Neural crest cell (in vitro differentiated cells): ENCODE measurements at regions not wholly inside any gene's neighbourhood (a gene's known extent, or its start where the extent isn't known, plus 50 kb on each side); places are given as distances from the start of the nearest gene placed in this dataset.

ENCODE experiments used
- DNase-seq: peaks from one replicate; pipeline ENCODE4 v3.0.0; 2021; ENCODE audit warnings: low read depth, mixed read lengths, low spot score
- H3K27ac Mint-ChIP-seq: one replicate; pipeline ENCODE4 v1.8.0; 2021; ENCODE audit warnings: mild to moderate bottlenecking, mixed read lengths; ENCODE audit not compliant: unreplicated experiment
- H3K27me3 Mint-ChIP-seq: 2 replicates; pipeline ENCODE4 v1.8.0; 2021; ENCODE audit warnings: low read depth, mild to moderate bottlenecking, mixed read lengths
- H3K36me3 Mint-ChIP-seq: 2 replicates; pipeline ENCODE4 v1.8.0; 2021; ENCODE audit warnings: low read depth, mild to moderate bottlenecking, mixed read lengths
- H3K4me1 Mint-ChIP-seq: 2 replicates; pipeline ENCODE4 v1.8.0; 2021; ENCODE audit warnings: mixed read lengths
- H3K4me3 Mint-ChIP-seq: one replicate; pipeline ENCODE4 v1.8.0; 2021; ENCODE audit warnings: mild to moderate bottlenecking, mixed read lengths
- H3K9me3 Mint-ChIP-seq: 2 replicates; pipeline ENCODE4 v1.8.0; 2021; ENCODE audit warnings: mixed read lengths
- CTCF ChIP-seq: fragments of 200-600 bp; sonication (generic); conservative IDR thresholded peaks from 2 replicates; pipeline ENCODE4 v1.5.0; 2021; ENCODE audit warnings: antibody characterized with exemption, mild to moderate bottlenecking

GRCh38 chr9:11312966-11313365 is 700.2 kb upstream of the PTPRD start:
- Mint-ChIP-seq H3K27ac (no peak overlapping the region), H3K36me3 (peaks cover 2% of the 10 kb centered on the region), H3K4me1 (no peaks in the 10 kb centered on the region), H3K9me3 (peaks cover 8% of the 10 kb centered on the region), H3K4me3 (no peak overlapping the region), H3K27me3 (no peaks in the 10 kb centered on the region)
- DNase-seq: no peak
- no peak for TF ChIP-seq CTCF

- Mint-ChIP-seq H3K36me3 (no peaks in the 10 kb centered on the region), H3K4me1 (peaks cover 13% of the 10 kb centered on the region), H3K27ac (no peak overlapping the region), H3K27me3 (no peaks in the 10 kb centered on the region), H3K9me3 (no peaks in the 10 kb centered on the region), H3K4me3 (no peak overlapping the region)
- TF ChIP-seq CTCF: no peak
- DNase-seq: no peak
Observed at GRCh38 chr9:11318946-11319345, 706.1 kb upstream of the PTPRD start.

- no peak for DNase-seq
- no peak overlapping the region for H3K27ac Mint-ChIP-seq
- no peak overlapping the region for H3K4me3 Mint-ChIP-seq
- H3K36me3 Mint-ChIP-seq: no peaks in the 10 kb centered on the region
- peak; percentile 70 for TF ChIP-seq CTCF
- H3K27me3 Mint-ChIP-seq: no peaks in the 10 kb centered on the region
- H3K9me3 Mint-ChIP-seq: no peaks in the 10 kb centered on the region
- peaks cover 13% of the 10 kb centered on the region for H3K4me1 Mint-ChIP-seq
Observed at GRCh38 chr9:11319538-11319937, 706.7 kb upstream of the PTPRD start.

GRCh38 chr9:11320989-11321388 is 708.2 kb upstream of the PTPRD start:
- H3K4me1 Mint-ChIP-seq: peaks cover 13% of the 10 kb centered on the region
- H3K27me3 Mint-ChIP-seq: no peaks in the 10 kb centered on the region
- no peak overlapping the region for H3K27ac Mint-ChIP-seq
- no peaks in the 10 kb centered on the region for H3K9me3 Mint-ChIP-seq
- no peak overlapping the region for H3K4me3 Mint-ChIP-seq
- no peaks in the 10 kb centered on the region for H3K36me3 Mint-ChIP-seq
- no peak for DNase-seq
- no peak for TF ChIP-seq CTCF

GRCh38 chr9:11323457-11323856 is 710.7 kb upstream of the PTPRD start:
- Mint-ChIP-seq H3K27me3 (no peaks in the 10 kb centered on the region), H3K4me3 (no peak overlapping the region), H3K9me3 (peaks cover under 1% of the 10 kb centered on the region), H3K27ac (no peak overlapping the region), H3K4me1 (peaks cover 13% of the 10 kb centered on the region), H3K36me3 (no peaks in the 10 kb centered on the region)
- DNase-seq: no peak
- no peak for TF ChIP-seq CTCF

- H3K27ac Mint-ChIP-seq: no peak overlapping the region
- no peak for DNase-seq
- peaks cover 2% of the 10 kb centered on the region for H3K9me3 Mint-ChIP-seq
- no peaks in the 10 kb centered on the region for H3K27me3 Mint-ChIP-seq
- no peak overlapping the region for H3K4me3 Mint-ChIP-seq
- no peaks in the 10 kb centered on the region for H3K4me1 Mint-ChIP-seq
- H3K36me3 Mint-ChIP-seq: no peaks in the 10 kb centered on the region
- TF ChIP-seq CTCF: no peak
Observed at GRCh38 chr9:11326231-11326630, 713.4 kb upstream of the PTPRD start.
